HEK293 (cell line): ENCODE measurements at regions not wholly inside any gene's neighbourhood (a gene's known extent, or its start where the extent isn't known, plus 50 kb on each side); places are given as distances from the start of the nearest gene placed in this dataset.

Experiments used
- IKZF3 ChIP-seq: fragments of 450-650 bp; IDR thresholded peaks from 2 replicates; pipeline ENCODE4 v1.5.0; 2018; ENCODE audit warnings: missing biosample characterization, mild to moderate bottlenecking, missing genetic modification characterization, moderate library complexity
- RBAK ChIP-seq: fragments of 450-650 bp; formaldehyde crosslinking; IDR thresholded peaks from 2 replicates; pipeline ENCODE4 v1.5.1; 2016; ENCODE audit warnings: missing biosample characterization, missing genetic modification characterization
- REPIN1 ChIP-seq: fragments of 450-650 bp; formaldehyde crosslinking; IDR thresholded peaks from 2 replicates; pipeline ENCODE4 v1.5.1; 2017; ENCODE audit warnings: missing biosample characterization, missing genetic modification characterization, low read depth
- SP2 ChIP-seq: fragments of 450-650 bp; formaldehyde crosslinking; IDR thresholded peaks from 2 replicates; pipeline ENCODE4 v1.5.1; 2016; ENCODE audit warnings: missing biosample characterization, missing genetic modification characterization
- YY1 ChIP-seq: fragments of 450-650 bp; formaldehyde crosslinking; IDR thresholded peaks from 2 replicates; pipeline ENCODE4 v1.5.1; 2018; ENCODE audit warnings: missing biosample characterization, missing genetic modification characterization
- ZFP41 ChIP-seq: fragments of 450-650 bp; formaldehyde crosslinking; IDR thresholded peaks from 2 replicates; pipeline ENCODE4 v1.5.1; 2016; ENCODE audit warnings: missing biosample characterization, missing genetic modification characterization, borderline replicate concordance
- ZNF133 ChIP-seq: fragments of 450-650 bp; formaldehyde crosslinking; IDR thresholded peaks from 2 replicates; pipeline ENCODE4 v1.5.1; 2016; ENCODE audit warnings: missing biosample characterization, missing genetic modification characterization
- ZNF785 ChIP-seq: fragments of 450-650 bp; formaldehyde crosslinking; IDR thresholded peaks from 2 replicates; pipeline ENCODE4 v1.5.1; 2016; ENCODE audit warnings: missing biosample characterization, missing genetic modification characterization
- TF ChIP-seq, protein P1 (sequence below): fragments of 450-650 bp; formaldehyde crosslinking; IDR thresholded peaks from 2 replicates; pipeline ENCODE4 v1.5.1; 2016; ENCODE audit warnings: missing biosample characterization, missing genetic modification characterization
- TF ChIP-seq, protein P2 (sequence below): fragments of 450-650 bp; formaldehyde crosslinking; IDR thresholded peaks from 2 replicates; pipeline ENCODE4 v1.5.1; 2016; ENCODE audit warnings: missing biosample characterization, missing genetic modification characterization
- TF ChIP-seq, protein P3 (sequence below): fragments of 450-650 bp; formaldehyde crosslinking; IDR thresholded peaks from 2 replicates; pipeline ENCODE4 v1.5.1; 2016; ENCODE audit warnings: missing biosample characterization, missing genetic modification characterization

DNA sequence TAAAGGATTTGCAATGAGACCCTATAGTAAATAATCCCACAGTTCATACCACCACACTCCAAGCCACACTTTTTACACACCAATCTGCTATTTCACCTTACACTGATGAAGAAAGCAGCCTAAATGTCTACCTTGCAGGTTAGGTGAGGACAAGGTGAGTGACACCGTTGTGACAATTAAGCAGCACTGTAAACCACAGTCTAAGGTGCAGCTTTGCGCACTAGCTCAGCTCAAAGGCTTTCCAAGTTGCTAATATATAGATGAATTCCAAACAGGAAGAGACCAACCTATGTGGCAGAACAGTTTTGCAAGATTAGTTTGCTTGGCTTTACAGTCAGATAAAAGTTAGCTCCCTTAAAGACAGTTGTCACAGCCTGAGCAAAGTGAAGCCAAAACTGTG is 429.5 kb upstream of the MARCKS start:
- TF ChIP-seq, protein P1, sequence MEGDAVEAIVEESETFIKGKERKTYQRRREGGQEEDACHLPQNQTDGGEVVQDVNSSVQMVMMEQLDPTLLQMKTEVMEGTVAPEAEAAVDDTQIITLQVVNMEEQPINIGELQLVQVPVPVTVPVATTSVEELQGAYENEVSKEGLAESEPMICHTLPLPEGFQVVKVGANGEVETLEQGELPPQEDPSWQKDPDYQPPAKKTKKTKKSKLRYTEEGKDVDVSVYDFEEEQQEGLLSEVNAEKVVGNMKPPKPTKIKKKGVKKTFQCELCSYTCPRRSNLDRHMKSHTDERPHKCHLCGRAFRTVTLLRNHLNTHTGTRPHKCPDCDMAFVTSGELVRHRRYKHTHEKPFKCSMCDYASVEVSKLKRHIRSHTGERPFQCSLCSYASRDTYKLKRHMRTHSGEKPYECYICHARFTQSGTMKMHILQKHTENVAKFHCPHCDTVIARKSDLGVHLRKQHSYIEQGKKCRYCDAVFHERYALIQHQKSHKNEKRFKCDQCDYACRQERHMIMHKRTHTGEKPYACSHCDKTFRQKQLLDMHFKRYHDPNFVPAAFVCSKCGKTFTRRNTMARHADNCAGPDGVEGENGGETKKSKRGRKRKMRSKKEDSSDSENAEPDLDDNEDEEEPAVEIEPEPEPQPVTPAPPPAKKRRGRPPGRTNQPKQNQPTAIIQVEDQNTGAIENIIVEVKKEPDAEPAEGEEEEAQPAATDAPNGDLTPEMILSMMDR (tag by site-specific recombination) = no peak
- no peak for TF ChIP-seq ZNF785 (tag by site-specific recombination)
- TF ChIP-seq, protein P2, sequence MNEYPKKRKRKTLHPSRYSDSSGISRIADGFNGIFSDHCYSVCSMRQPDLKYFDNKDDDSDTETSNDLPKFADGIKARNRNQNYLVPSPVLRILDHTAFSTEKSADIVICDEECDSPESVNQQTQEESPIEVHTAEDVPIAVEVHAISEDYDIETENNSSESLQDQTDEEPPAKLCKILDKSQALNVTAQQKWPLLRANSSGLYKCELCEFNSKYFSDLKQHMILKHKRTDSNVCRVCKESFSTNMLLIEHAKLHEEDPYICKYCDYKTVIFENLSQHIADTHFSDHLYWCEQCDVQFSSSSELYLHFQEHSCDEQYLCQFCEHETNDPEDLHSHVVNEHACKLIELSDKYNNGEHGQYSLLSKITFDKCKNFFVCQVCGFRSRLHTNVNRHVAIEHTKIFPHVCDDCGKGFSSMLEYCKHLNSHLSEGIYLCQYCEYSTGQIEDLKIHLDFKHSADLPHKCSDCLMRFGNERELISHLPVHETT = no peak
- no peak for TF ChIP-seq RBAK (tag by site-specific recombination)
- TF ChIP-seq IKZF3 = no peak
- TF ChIP-seq REPIN1 (tag by site-specific recombination) = no peak
- no peak for TF ChIP-seq YY1 (tag by site-specific recombination)
- no peak for TF ChIP-seq SP2
- TF ChIP-seq, protein P3, sequence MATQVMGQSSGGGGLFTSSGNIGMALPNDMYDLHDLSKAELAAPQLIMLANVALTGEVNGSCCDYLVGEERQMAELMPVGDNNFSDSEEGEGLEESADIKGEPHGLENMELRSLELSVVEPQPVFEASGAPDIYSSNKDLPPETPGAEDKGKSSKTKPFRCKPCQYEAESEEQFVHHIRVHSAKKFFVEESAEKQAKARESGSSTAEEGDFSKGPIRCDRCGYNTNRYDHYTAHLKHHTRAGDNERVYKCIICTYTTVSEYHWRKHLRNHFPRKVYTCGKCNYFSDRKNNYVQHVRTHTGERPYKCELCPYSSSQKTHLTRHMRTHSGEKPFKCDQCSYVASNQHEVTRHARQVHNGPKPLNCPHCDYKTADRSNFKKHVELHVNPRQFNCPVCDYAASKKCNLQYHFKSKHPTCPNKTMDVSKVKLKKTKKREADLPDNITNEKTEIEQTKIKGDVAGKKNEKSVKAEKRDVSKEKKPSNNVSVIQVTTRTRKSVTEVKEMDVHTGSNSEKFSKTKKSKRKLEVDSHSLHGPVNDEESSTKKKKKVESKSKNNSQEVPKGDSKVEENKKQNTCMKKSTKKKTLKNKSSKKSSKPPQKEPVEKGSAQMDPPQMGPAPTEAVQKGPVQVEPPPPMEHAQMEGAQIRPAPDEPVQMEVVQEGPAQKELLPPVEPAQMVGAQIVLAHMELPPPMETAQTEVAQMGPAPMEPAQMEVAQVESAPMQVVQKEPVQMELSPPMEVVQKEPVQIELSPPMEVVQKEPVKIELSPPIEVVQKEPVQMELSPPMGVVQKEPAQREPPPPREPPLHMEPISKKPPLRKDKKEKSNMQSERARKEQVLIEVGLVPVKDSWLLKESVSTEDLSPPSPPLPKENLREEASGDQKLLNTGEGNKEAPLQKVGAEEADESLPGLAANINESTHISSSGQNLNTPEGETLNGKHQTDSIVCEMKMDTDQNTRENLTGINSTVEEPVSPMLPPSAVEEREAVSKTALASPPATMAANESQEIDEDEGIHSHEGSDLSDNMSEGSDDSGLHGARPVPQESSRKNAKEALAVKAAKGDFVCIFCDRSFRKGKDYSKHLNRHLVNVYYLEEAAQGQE (tag by site-specific recombination) = no peak
- TF ChIP-seq ZFP41 (tag by site-specific recombination) = no peak
- no peak for TF ChIP-seq ZNF133 (tag by site-specific recombination)
